IMR-90 (cell line): ENCODE measurements at regions not wholly inside any gene's neighbourhood (a gene's known extent, or its start where the extent isn't known, plus 50 kb on each side); places are given as distances from the start of the nearest gene placed in this dataset.

ENCODE experiments used
- ATAC-seq: fragments of 200-7000 bp; cut with Tn5 transposase; 2 replicates; pipeline ENCODE4 v1.9.1; 2020; ENCODE audit warnings: low read depth, mild to moderate bottlenecking, moderate library complexity
- BruUV-seq: library from RNA; stranded (reverse); fragments of 400-500 nt; replicated peaks from 2 replicates; lab custom pipeline; 2021; lab: Mats Ljungman, UMichigan
- CTCF ChIA-PET: fragments of 300-600 bp; formaldehyde crosslinking; extraction: SDS; loops from one replicate; lab custom pipeline; 2021; ENCODE audit warnings: antibody characterized with exemption; lab: Yijun Ruan, JAX
- POLR2A ChIA-PET: fragments of 300-600 bp; sonication (Branson Sonifier 250); formaldehyde crosslinking; loops from one replicate; lab custom pipeline; 2022; ENCODE audit warnings: antibody characterized with exemption; ENCODE audit not compliant: unreplicated experiment; lab: Charles Lee
- DNase-seq: peaks from one replicate; pipeline ENCODE4 v3.0.0; 2013
- H2AFZ ChIP-seq: replicated peaks from 2 replicates; pipeline ENCODE3; 2013; ENCODE audit warnings: low read length, mild to moderate bottlenecking; ENCODE audit not compliant: poor library complexity
- H2AK5ac ChIP-seq: 2 replicates; pipeline ENCODE4 v1.6.1; 2013; ENCODE audit warnings: low read depth, low read length, inconsistent platforms
- H2AK9ac ChIP-seq: replicated peaks from 2 replicates; pipeline ENCODE3; 2013; ENCODE audit warnings: mild to moderate bottlenecking, low read depth, low read length, moderate library complexity; ENCODE audit not compliant: poor library complexity
- H2BK120ac ChIP-seq: 2 replicates; pipeline ENCODE4 v1.6.1; 2013; ENCODE audit warnings: low read depth, low read length, inconsistent platforms
- H2BK15ac ChIP-seq: 3 replicates; pipeline ENCODE4 v1.6.1; 2013; ENCODE audit warnings: low read depth, low read length, inconsistent platforms
- H2BK20ac ChIP-seq: 2 replicates; pipeline ENCODE4 v1.6.1; 2013; ENCODE audit warnings: low read depth, mild to moderate bottlenecking, inconsistent platforms, low read length, moderate library complexity
- H2BK5ac ChIP-seq: 2 replicates; pipeline ENCODE4 v1.6.1; 2013; ENCODE audit warnings: mild to moderate bottlenecking, low read depth, low read length, inconsistent platforms; ENCODE audit not compliant: poor library complexity, severe bottlenecking
- H3K14ac ChIP-seq: replicated peaks from 2 replicates; pipeline ENCODE4 v1.6.1; 2013; ENCODE audit warnings: low read depth, low read length, inconsistent platforms
- H3K18ac ChIP-seq: 2 replicates; pipeline ENCODE4 v1.6.1; 2013; ENCODE audit warnings: low read depth, low read length, control low read depth
- H3K23ac ChIP-seq: 2 replicates; pipeline ENCODE4 v1.6.1; 2013; ENCODE audit warnings: low read depth, low read length, inconsistent platforms
- H3K27ac ChIP-seq: 2 replicates; pipeline ENCODE4 v1.5.1; 2013; ENCODE audit warnings: mild to moderate bottlenecking, control low read depth, low read length; ENCODE audit not compliant: insufficient read depth
- H3K27me3 ChIP-seq: 2 replicates; pipeline ENCODE4 v1.6.1; 2013; ENCODE audit warnings: low read length; ENCODE audit not compliant: control insufficient read depth, insufficient read depth
- H3K36me3 ChIP-seq: 2 replicates; pipeline ENCODE4 v1.6.1; 2013; ENCODE audit warnings: low read length, mixed read lengths; ENCODE audit not compliant: control insufficient read depth, insufficient read depth
- H3K4ac ChIP-seq: 2 replicates; pipeline ENCODE4 v1.6.1; 2013; ENCODE audit warnings: low read depth, low read length, inconsistent platforms
- H3K4me1 ChIP-seq: 2 replicates; pipeline ENCODE4 v1.6.1; 2013; ENCODE audit warnings: low read length, mixed read lengths; ENCODE audit not compliant: control insufficient read depth, insufficient read depth
- H3K4me2 ChIP-seq: 2 replicates; pipeline ENCODE4 v1.6.1; 2013; ENCODE audit warnings: low read depth, mild to moderate bottlenecking, control low read depth, low read length, moderate library complexity
- H3K4me3 ChIP-seq: 2 replicates; pipeline ENCODE4 v1.5.1; 2013; ENCODE audit warnings: low read depth, mild to moderate bottlenecking, control low read depth, low read length, moderate library complexity; ENCODE audit not compliant: insufficient read depth
- H3K56ac ChIP-seq: 2 replicates; pipeline ENCODE4 v1.6.1; 2013; ENCODE audit warnings: low read length, inconsistent platforms; ENCODE audit not compliant: insufficient read depth; ENCODE audit errors: extremely low read depth
- H3K79me1 ChIP-seq, 2 experiments: 2 replicates each; pipeline ENCODE4 v1.6.1; 2013; ENCODE audit warnings: low read length in 2 of 2, inconsistent platforms in 1 of 2, low read depth in 1 of 2
- H3K9ac ChIP-seq: 2 replicates; pipeline ENCODE4 v1.6.1; 2013; ENCODE audit warnings: low read depth, low read length, control low read depth
- H3K9me1 ChIP-seq: 2 replicates; pipeline ENCODE4 v1.6.1; 2013; ENCODE audit warnings: low read length, inconsistent platforms; ENCODE audit not compliant: insufficient read depth
- H3K9me3 ChIP-seq: 2 replicates; pipeline ENCODE4 v1.6.1; 2013; ENCODE audit warnings: low read length; ENCODE audit not compliant: control insufficient read depth, insufficient read depth
- H4K20me1 ChIP-seq: 2 replicates; pipeline ENCODE4 v1.6.1; 2013; ENCODE audit warnings: low read length, inconsistent platforms; ENCODE audit not compliant: insufficient read depth
- H4K5ac ChIP-seq: 2 replicates; pipeline ENCODE4 v1.6.1; 2013; ENCODE audit warnings: mild to moderate bottlenecking, low read depth, low read length, control low read depth
- H4K8ac ChIP-seq, 2 experiments: 2 replicates each; pipeline ENCODE4 v1.6.1; 2013; ENCODE audit warnings: low read depth in 2 of 2, low read length in 2 of 2, control low read depth in 1 of 2, inconsistent platforms in 1 of 2
- H4K91ac ChIP-seq: 2 replicates; pipeline ENCODE4 v1.6.1; 2013; ENCODE audit warnings: low read depth, low read length, inconsistent platforms; ENCODE audit not compliant: insufficient read depth
- CEBPB ChIP-seq: IDR thresholded peaks from 2 replicates; pipeline ENCODE4 v1.6.1; 2012; ENCODE audit warnings: low read depth, low read length, improper control_type of control experiment
- CTCF ChIP-seq: conservative IDR thresholded peaks from 2 replicates; pipeline ENCODE4 v1.5.1; 2012; ENCODE audit warnings: mild to moderate bottlenecking, low read depth, low read length, improper control_type of control experiment
- POLR2A ChIP-seq: IDR thresholded peaks from 2 replicates; pipeline ENCODE4 v1.6.1; 2012; ENCODE audit warnings: mild to moderate bottlenecking, low read depth, low read length
- RCOR1 ChIP-seq: IDR thresholded peaks from 2 replicates; pipeline ENCODE4 v1.6.1; 2012; ENCODE audit warnings: mild to moderate bottlenecking, low read length, improper control_type of control experiment; ENCODE audit not compliant: insufficient replicate concordance
- SMC3 ChIP-seq: fragments of 150-350 bp; IDR thresholded peaks from 2 replicates; pipeline ENCODE4 v1.6.1; 2016; ENCODE audit warnings: low read depth, mild to moderate bottlenecking, antibody characterized with exemption, low read length, moderate library complexity
- WGBS, 2 experiments: methylation state at CpG; one replicate each; pipeline versions ENCODE4 v1.1.5 to v1.1.7; 2013; ENCODE audit warnings: missing lambda C conversion rate in 2 of 2; ENCODE audit not compliant: insufficient read length in 1 of 2; ENCODE audit errors: extremely low coverage in 2 of 2; 5-methylcytosine and 5-hydroxymethylcytosine counted together
- dilution Hi-C: fragments of 300-500 bp; cut with HindIII; formaldehyde crosslinking; loops from one replicate; pipeline ENCODE4 v1.14.3; 2018; ENCODE audit warnings: low sequenced_read_pairs; ENCODE audit not compliant: unreplicated experiment
- in situ Hi-C: fragments of 300-500 bp; cut with MboI; formaldehyde crosslinking; loops from 3 replicates; pipeline ENCODE4 v1.14.3; 2019; ENCODE audit warnings: low sequenced_read_pairs, inconsistent platforms, mixed read lengths
- intact Hi-C: fragments of 100-400 bp; cut with micrococcal nuclease; formaldehyde crosslinking; loops from 2 replicates; pipeline ENCODE4 v1.10.0; 2022
- TF ChIP-seq, protein P1 (sequence below): fragments of 150-350 bp; IDR thresholded peaks from 2 replicates; pipeline ENCODE4 v1.6.1; 2016; ENCODE audit warnings: low read depth, mild to moderate bottlenecking, low read length, moderate library complexity, borderline replicate concordance

DNA sequence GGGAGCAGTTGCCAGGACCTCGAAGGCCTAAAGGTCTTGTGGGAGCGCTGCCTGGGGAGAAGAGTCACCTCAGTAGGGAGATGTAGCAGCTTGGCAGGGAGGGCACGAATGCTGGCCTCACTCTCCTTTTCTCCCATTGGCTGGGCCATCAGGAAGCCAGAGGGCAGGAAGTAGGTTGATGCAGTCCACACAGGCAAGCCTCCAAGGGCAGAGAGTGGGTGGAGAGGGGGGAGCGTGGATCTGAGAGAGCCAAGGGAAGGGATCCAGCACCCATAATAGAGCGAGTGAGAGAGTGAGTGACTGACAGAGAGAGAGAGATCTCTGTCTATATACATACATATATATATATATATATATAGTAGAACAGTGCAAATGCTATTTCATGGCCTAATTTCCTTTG is 215.3 kb upstream of the LRFN2 start:
- Histone ChIP-seq H3K14ac (no peak overlapping the region), H3K4ac (no peak overlapping the region), H4K5ac (no peak overlapping the region), H4K8ac (no peak overlapping the region), H3K18ac (no peak overlapping the region), H4K91ac (no peak overlapping the region), H2AFZ (no peak overlapping the region), H3K9me1 (no peaks in the 10 kb centered on the region), H2BK15ac (no peak overlapping the region), H2BK20ac (no peak overlapping the region), H3K4me1 (no peaks in the 10 kb centered on the region), H2BK5ac (no peak overlapping the region), H3K56ac (no peak overlapping the region), H3K23ac (no peak overlapping the region), H3K4me2 (no peak overlapping the region), H3K9ac (no peak overlapping the region), H2BK120ac (no peak overlapping the region), H3K79me1 (no peaks in the 10 kb centered on the region), H2AK9ac (no peak overlapping the region), H3K27me3 (peaks cover 2% of the 10 kb centered on the region), H3K36me3 (no peaks in the 10 kb centered on the region), H3K27ac (no peak overlapping the region), H2AK5ac (no peak overlapping the region), H3K4me3 (no peak overlapping the region), H4K20me1 (no peaks in the 10 kb centered on the region), H3K9me3 (no peaks in the 10 kb centered on the region)
- ChIA-PET CTCF (no interaction called here), POLR2A (no interaction called here)
- BruUV-seq = no TSS peak
- in situ Hi-C loops = no loop called here
- dilution Hi-C loops = no loop called here
- TF ChIP-seq SMC3 (no peak), CTCF (no peak), RCOR1 (no peak), POLR2A (no peak), CEBPB (no peak)
- TF ChIP-seq, protein P1, sequence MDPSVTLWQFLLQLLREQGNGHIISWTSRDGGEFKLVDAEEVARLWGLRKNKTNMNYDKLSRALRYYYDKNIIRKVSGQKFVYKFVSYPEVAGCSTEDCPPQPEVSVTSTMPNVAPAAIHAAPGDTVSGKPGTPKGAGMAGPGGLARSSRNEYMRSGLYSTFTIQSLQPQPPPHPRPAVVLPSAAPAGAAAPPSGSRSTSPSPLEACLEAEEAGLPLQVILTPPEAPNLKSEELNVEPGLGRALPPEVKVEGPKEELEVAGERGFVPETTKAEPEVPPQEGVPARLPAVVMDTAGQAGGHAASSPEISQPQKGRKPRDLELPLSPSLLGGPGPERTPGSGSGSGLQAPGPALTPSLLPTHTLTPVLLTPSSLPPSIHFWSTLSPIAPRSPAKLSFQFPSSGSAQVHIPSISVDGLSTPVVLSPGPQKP = no peak
- intact Hi-C loops = no loop called here
- DNase-seq = no peak
- WGBS, 2 experiments = no CpG with 5 or more reads among the region's 5 CpGs
- no peak for ATAC-seq
